ENCODE measurements at regions not wholly inside any gene's neighbourhood (a gene's known extent, or its start where the extent isn't known, plus 50 kb on each side); places are given as distances from the start of the nearest gene placed in this dataset.

- TF ChIP-seq ZNF274 (IDR thresholded peaks at IDR 0.05; ENCODE audit: low read depth, low read length) (no peak), YY1 (IDR thresholded peaks at IDR 0.05; ENCODE audit: insufficient read depth, insufficient read length) (no peak), SUZ12 (IDR thresholded peaks at IDR 0.05; ENCODE audit: extremely low read depth, insufficient read depth, insufficient read length) (no peak)
Observed at GRCh38 chr11:80455818-80456217, 1015.0 kb upstream of the TENM4 start.
